ENCODE measurements at regions not wholly inside any gene's neighbourhood (a gene's known extent, or its start where the extent isn't known, plus 50 kb on each side); places are given as distances from the start of the nearest gene placed in this dataset.

GRCh38 chr5:3825531-3826451 lies 230.2 kb downstream of the IRX1 start:
- TF ChIP-seq, protein P1, sequence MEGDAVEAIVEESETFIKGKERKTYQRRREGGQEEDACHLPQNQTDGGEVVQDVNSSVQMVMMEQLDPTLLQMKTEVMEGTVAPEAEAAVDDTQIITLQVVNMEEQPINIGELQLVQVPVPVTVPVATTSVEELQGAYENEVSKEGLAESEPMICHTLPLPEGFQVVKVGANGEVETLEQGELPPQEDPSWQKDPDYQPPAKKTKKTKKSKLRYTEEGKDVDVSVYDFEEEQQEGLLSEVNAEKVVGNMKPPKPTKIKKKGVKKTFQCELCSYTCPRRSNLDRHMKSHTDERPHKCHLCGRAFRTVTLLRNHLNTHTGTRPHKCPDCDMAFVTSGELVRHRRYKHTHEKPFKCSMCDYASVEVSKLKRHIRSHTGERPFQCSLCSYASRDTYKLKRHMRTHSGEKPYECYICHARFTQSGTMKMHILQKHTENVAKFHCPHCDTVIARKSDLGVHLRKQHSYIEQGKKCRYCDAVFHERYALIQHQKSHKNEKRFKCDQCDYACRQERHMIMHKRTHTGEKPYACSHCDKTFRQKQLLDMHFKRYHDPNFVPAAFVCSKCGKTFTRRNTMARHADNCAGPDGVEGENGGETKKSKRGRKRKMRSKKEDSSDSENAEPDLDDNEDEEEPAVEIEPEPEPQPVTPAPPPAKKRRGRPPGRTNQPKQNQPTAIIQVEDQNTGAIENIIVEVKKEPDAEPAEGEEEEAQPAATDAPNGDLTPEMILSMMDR (IDR thresholded peaks at IDR 0.05): no peak
- TF ChIP-seq POLR2A (IDR thresholded peaks at IDR 0.05) (no peak), EP300 (IDR thresholded peaks at IDR 0.05) (no peak)

All from ovary (tissue), 3 donors.